Neural cell (in vitro differentiated cells): ENCODE measurements at regions not wholly inside any gene's neighbourhood (a gene's known extent, or its start where the extent isn't known, plus 50 kb on each side); places are given as distances from the start of the nearest gene placed in this dataset.

ENCODE experiments used
- CTCF ChIP-seq: fragments of 450-650 bp; IDR thresholded peaks from 2 replicates; pipeline ENCODE4 v1.5.1; 2014; ENCODE audit warnings: antibody characterized with exemption, mild to moderate bottlenecking, moderate library complexity; ENCODE audit not compliant: poor library complexity, severe bottlenecking
- EP300 ChIP-seq: fragments of 450-650 bp; conservative IDR thresholded peaks from 2 replicates; pipeline ENCODE4 v1.6.1; 2014; ENCODE audit warnings: antibody characterized with exemption, mild to moderate bottlenecking, moderate library complexity; ENCODE audit not compliant: poor library complexity, severe bottlenecking
- POLR2AphosphoS5 ChIP-seq: IDR thresholded peaks from 2 replicates; pipeline ENCODE4 v1.6.1; 2012

- TF ChIP-seq CTCF, result no peak
- TF ChIP-seq EP300, result no peak
- no peak for TF ChIP-seq POLR2AphosphoS5
Observed at GRCh38 chr2:163984986-163985385, 249.2 kb upstream of the FIGN start.
